ENCODE measurements at regions not wholly inside any gene's neighbourhood (a gene's known extent, or its start where the extent isn't known, plus 50 kb on each side); places are given as distances from the start of the nearest gene placed in this dataset.
"Not testable (repeated sequence)": the region's sequence is repeated elsewhere in the genome, so short reads cannot be mapped to it uniquely, and the experiment has no call there.

GRCh38 chr10:23545866-23546265 is 107.0 kb downstream of the OTUD1 start:
- DNase-seq: not testable (repeated sequence)

DNA sequence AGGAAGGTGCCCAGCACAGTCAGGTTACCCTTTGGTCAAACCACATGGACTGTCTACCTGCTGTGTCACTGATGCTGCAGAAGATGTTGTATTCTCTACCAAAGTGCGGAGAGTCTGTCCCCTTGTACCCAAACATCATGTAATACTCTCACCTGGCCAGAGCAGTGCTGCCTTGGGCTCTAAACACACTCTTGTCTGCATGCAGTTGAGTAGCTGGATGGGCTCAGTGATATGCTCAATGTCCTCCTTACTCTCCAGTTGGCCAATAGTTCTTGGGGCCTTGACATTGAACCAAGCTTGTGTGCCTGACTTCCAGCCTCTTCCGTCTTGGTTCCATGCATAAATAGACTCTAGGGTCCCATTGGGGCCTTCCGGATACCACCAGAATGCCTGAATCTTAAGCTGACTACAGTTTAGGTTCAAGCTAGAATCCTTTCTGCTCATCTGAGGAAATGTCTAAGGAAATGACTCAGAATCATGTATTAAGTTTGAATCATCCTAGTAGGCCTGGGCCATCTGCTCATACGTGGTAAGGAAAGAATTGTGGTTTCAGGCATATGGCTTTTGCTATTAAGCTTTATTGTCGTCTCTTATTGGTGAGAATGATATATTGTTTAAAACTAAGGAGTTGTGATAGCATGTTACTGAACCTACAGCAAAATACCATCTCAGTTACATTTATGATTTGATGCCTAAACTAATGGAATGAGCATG is 118.0 kb downstream of the OTUD1 start:
- no peak for DNase-seq

DNA sequence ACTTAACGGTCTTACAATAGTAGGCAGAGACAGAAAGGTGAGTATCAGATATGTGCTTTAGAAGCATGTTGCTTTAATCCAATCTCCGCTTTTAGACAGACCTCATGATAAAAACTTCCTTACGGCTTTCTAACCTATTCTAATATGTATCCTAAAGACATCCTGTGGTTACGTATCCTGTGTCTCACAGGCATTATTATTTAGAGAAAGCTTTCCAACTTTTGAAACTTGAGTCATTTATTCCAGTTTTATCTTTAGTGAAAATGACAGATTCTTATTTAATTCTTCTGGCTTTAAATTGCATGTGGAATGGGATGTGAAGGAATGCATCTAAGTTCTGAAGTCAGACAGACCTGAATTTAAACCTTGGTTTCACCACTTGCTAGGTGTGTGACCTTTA is 118.9 kb downstream of the OTUD1 start:
- DNase-seq: no peak

- DNase-seq: no peak
Measured at GRCh38 chr10:23558361-23558799, 119.5 kb downstream of the OTUD1 start.

- no peak for DNase-seq
Measured at GRCh38 chr10:23568996-23569395, 130.1 kb downstream of the OTUD1 start.

DNA sequence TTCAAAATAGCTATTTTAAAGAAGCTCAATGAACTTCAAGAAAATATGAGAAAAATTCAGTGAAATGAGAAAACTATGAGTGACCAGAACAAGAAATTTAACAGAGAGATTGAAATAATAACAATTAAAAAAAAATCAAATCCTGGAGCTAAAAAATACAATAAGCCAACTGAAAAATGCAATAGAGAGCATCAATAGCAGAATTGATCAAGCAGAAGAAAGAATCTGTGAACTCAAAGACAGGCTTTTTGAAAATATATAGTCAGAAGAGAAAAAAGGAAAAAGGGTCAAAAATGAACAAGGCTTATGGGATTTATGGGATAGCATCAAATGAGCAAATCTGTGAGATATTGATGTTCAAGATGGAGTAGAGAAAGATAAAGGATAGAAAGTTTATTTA is 133.0 kb downstream of the OTUD1 start:
- no peak for DNase-seq

DNA sequence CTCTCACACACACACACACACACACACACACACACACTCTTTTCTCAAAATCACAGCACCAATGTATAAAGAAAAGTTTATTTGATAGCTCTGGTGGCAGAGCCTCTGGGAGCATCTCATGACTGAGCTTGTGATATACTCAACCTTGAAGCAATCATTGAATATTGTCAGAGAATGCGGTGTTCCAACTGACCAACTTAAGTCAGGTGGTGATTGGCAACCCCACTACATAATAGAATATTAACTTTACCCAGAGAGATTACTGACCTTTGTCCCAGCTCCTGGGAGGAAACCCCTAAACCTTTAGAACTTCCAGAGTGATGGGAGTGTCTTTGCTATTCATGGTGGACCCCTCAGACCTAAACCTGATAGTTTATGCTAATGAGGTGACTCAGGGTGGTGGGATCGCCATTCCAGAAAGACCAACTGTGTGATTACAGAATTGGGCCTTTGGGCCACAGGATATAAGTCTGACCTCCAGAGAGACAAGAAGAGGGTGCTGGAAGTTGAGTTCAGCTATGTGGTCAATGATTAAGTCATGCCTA is 143.1 kb downstream of the OTUD1 start:
- no peak for DNase-seq

DNA sequence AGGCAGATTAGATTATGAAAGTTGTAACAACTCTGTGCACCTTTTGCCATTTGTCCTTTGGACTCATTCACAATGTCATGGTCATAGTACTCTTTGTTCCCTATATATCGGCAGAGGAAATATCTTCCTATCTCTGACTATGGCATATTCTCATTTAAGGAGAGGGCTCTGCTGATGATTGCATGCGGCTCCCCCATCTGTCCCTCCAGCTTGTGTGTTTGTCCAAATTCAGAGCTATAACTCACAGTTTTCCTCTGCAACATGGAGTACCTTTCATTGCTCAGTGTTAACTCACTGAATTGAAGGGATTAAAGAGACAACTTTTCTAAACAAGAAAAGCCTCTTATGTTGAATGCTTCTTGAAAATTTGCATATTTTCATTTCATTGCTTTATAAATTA is 145.5 kb downstream of the OTUD1 start:
- no peak for DNase-seq

GRCh38 chr10:23585186-23585585 is 146.3 kb downstream of the OTUD1 start:
- no peak for DNase-seq

- DNase-seq: no peak
Measured at GRCh38 chr10:23585666-23586065, 146.8 kb downstream of the OTUD1 start.

- not testable (repeated sequence) for DNase-seq
Measured at GRCh38 chr10:23595278-23595677, 156.4 kb downstream of the OTUD1 start.

DNA sequence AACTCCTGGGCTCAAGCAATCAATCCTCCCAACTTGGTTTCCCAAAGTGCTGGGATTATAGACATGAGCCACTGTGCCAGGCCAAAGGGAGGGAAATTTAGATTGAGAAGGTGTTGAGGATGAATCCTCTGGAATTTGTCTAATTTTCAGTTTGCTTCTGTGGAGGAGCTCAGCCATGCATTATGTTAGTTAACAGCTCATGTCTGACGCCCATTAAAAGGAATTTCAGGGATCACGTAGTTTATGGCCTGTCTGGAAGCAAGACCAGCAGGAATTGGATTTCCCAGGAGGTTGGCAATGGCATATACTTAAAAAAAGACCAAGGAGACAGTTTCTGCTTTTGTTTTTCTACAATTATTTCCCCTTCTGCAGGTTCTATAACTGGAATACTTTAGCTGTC is 165.7 kb downstream of the OTUD1 start:
- no peak for DNase-seq

GRCh38 chr10:23606456-23606855 is 167.6 kb downstream of the OTUD1 start:
- DNase-seq: no peak

- no peak for DNase-seq
Measured at GRCh38 chr10:23608926-23609325, 170.1 kb downstream of the OTUD1 start.

DNA sequence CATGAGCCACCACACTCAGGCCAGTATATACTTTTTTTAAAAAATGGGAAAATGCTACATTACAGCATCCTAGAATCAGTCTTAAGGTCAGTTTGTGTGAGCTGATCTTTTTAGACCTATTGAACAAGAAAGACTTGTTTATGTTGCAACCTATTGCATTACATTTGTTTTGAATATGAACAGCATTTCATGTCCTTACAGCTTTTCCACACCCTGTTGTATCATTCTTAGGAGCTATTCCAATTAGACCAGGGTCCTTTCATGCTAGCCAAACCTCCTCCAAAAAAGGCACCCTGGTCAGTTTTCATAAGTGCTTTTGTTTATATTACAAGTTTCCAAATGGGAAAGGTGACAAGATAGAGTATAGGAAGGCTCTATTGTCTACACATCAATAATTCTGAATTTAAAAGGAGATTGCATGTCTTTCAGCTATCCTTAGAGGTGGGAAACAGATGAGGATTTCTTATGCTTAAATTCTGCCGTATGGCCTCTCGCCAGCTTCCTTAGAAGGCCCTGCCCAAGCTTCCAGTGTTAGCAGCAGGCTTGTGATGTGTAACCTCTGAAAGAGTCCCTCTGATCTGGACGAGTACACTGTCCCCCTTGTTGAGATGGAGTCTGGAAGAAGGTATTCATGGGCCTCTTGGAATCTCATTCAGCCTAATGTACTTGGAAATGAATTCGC is 171.9 kb downstream of the OTUD1 start:
- no peak for DNase-seq

DNA sequence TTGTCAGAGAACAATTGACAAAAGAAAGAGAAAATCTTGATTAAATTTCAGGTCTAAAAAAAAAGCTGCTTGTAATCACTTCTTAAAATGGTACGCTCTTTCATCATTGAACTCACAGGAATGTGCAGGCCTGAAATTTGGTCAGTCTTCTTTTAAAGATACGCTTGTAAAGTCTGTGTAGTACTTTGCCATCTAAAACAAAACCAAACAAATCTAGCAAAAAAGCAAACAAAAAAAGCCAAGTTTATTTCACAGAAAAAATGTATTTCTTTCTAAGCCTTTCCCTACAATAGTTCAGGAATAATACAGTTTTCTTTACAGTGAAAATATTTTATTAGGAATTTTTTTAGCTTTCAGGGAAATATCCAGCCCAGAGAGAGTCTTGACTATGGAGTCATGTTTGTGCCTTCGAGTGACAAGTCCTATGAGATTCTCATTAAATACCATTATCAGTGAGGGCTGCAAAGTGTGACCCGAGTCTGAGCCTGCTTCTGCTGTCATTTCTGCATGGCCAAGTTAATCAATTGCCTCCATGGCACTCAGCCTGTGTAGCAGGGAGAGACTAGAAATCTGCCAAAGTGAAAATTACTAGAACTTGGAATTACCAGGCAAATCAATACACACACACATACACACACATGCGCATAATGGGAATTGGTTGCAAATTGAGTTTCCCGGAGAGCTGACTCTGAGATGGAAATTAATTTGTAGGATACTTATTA is 172.6 kb downstream of the OTUD1 start:
- DNase-seq: no peak

DNA sequence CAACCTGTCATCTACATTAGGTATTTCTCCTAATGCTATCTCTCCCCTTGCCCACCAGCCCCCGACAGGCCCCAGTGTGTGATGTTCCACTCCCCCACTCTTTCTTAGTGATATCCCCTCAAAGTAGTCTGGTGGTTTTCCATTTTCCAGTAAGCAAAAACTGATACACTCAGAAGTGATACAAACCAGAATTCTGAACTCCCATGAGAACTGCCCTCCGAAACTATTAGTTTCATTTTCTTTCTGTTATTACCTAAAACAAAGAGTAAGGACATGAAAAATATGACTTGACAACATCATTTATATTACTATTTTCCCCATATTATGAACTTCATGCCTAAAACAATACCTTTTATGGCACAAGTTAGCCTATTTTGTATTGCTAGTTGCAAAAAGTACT is 175.0 kb downstream of the OTUD1 start:
- no peak for DNase-seq

GRCh38 chr10:23614483-23614882 is 175.6 kb downstream of the OTUD1 start:
- DNase-seq: no peak

DNA sequence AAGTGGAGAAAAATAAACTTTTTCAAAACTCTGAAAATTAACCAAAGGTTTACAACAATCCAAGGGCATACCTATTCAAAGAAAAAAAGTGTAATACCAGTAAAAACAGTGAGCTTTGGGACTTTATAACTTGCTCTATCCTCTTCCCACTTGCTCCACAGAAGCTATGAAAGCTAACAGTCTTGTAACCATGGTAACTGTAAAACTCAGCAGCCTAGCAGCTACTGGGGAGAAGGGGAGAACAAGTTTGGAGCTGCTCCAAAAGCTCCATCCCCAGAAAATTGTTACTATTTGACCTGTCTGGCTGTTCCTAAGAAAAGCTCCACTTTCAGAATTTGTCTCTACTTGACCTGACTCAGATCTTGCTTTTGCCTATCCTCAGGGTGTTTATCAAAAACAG is 191.5 kb downstream of the OTUD1 start:
- no peak for DNase-seq

DNA sequence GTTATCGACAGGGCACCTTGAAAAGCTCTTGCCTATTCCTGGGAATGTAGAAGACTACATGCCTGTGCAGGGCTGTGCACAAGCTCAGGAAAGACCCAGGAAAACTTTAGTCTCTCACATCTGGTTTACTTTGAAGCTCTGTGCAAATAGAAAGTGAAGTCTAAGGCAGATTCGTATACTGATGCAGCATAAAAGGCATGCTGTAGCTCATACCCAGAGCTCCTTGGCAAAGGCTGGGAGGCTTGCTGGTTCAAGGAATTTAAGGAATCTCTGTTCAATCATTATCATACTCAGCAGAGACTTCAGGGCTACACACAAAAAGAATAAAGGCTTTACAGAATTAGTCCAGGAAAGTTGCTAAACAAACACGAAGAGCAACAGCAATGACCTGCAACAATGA is 192.0 kb downstream of the OTUD1 start:
- no peak for DNase-seq

DNA sequence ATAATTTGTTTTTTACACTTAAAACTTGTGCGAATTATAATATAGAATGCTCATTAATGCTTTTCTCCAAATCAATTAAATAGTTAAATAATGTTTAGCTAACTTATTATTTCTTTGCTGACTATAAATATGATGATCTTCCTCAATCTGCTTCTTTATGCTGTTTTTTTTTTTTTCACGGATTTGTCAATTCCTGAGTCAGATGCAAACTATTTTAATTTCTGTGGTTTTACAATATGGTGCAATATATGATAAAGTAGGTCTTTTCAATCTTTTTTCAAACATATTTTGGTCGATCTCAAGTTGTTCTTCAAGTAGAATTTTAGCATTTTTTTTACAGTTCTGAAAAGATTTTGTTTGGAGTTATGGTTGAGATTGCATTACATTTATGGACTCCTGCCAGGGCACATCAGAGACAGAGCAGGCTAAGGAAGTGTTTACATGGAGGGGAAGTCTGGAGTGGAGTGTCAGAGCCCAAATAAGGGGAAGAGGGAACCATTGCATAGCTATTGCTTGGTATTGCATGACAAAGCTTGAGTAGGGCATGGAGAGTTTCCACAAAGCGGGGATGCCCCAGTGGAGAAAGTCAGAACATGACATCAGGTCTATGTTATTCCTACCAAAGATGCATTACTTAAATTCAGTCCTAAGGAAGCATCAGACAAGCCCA is 204.4 kb downstream of the OTUD1 start:
- DNase-seq: no peak

DNA sequence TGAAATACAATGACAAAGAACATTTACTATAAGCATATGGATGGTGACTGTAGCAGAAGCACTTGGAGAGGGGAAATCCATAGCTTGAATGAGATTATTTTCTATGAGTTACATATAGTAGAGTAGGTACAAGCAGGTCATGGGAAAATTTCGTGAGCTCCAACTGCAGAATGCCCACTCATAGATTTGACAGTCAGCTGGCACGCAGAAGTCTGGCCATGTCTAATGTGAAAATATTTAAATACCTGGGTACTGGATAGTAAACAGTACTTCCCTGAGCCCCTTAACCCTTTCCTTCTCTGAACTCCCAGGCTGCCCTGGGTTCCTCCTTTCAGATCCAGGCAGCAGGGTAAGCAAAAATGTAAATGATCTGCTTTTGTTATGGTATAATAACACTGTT is 209.7 kb downstream of the OTUD1 start:
- no peak for DNase-seq

DNA sequence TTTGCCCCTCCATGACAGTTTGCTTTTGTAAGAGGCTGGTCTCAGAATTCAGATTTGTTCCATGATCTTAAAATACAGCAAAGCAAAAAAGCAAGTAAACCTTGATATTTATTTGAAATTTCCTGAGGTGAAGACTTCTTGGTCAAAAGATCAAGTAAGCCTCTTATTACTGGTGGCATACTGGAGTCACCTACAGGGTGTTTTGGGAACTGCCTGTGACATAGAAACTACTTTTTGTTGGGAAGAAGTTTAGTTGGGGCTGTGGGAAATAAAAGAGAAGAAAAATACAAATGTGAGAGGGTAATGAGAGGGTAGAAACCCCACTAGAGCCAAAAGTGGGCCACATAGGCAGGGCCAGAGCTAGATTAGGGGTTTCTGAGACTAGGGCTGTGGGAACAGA is 217.9 kb downstream of the OTUD1 start:
- DNase-seq: no peak
